ENCODE measurements at regions not wholly inside any gene's neighbourhood (a gene's known extent, or its start where the extent isn't known, plus 50 kb on each side); places are given as distances from the start of the nearest gene placed in this dataset.

- no peak for TF ChIP-seq CTCF (IDR thresholded peaks at IDR 0.05; ENCODE audit: low read depth, low read length, poor library complexity, severe bottlenecking)
- no peak for TF ChIP-seq EZH2phosphoT487 (IDR thresholded peaks at IDR 0.05; ENCODE audit: borderline replicate concordance, low read length)
Measured at GRCh38 chr18:56517196-56517595, 121.2 kb downstream of the TXNL1 start.
